Heart left ventricle (tissue), 16 donors: ENCODE measurements at regions not wholly inside any gene's neighbourhood (a gene's known extent, or its start where the extent isn't known, plus 50 kb on each side); places are given as distances from the start of the nearest gene placed in this dataset.
A peak's percentile ranks its signal among the peaks of the same experiment; 100 is the strongest.

Source experiments
- ATAC-seq, 4 donors: fragments of 200-7000 bp; cut with Tn5 transposase; one replicate each; pipeline ENCODE4 v1.9.1; 2020 to 2022; ENCODE audit warnings: moderate library complexity in 4 of 4, mild to moderate bottlenecking in 3 of 4, moderate number of reproducible peaks in 1 of 4
- DNase-seq, 5 donors: peaks; one replicate each; pipeline ENCODE4 v3.0.0-alpha.2; 2020
- H3K27ac ChIP-seq, 12 donors: fragments of 200-600 bp; sonication (generic) in 4 of 12; one replicate each; pipeline versions ENCODE4 v1.5.0 to v1.8.0; 2016 to 2022; ENCODE audit warnings: mild to moderate bottlenecking in 2 of 12
- H3K27me3 ChIP-seq, 9 donors: fragments of 200-600 bp; sonication (generic) in 2 of 9; one replicate each; pipeline versions ENCODE4 v1.5.1 to v1.8.0; 2016 to 2022; ENCODE audit warnings: mild to moderate bottlenecking in 3 of 9
- H3K36me3 ChIP-seq, 9 donors: fragments of 200-600 bp; sonication (generic) in 2 of 9; one replicate each; pipeline versions ENCODE4 v1.5.0 to v1.8.0; 2018 to 2022; ENCODE audit warnings: mild to moderate bottlenecking in 2 of 9
- H3K4me1 ChIP-seq, 12 donors: fragments of 200-600 bp; sonication (generic) in 4 of 12; one replicate each; pipeline versions ENCODE4 v1.5.0 to v1.8.0; 2016 to 2022; ENCODE audit warnings: mild to moderate bottlenecking in 3 of 12
- H3K4me3 ChIP-seq, 12 donors: fragments of 200-600 bp; sonication (generic) in 4 of 12; one replicate each; pipeline versions ENCODE4 v1.5.0 to v1.8.0; 2017 to 2022; ENCODE audit warnings: mild to moderate bottlenecking in 9 of 12, moderate library complexity in 4 of 12
- H3K9me3 ChIP-seq, 12 donors: fragments of 200-600 bp; sonication (generic) in 4 of 12; one replicate each; pipeline versions ENCODE4 v1.5.0 to v1.8.0; 2016 to 2022; ENCODE audit warnings: mild to moderate bottlenecking in 1 of 12
- CTCF ChIP-seq, 12 donors: fragments of 200-600 bp; sonication (generic) in 4 of 12; IDR thresholded peaks; one replicate each; pipeline versions ENCODE4 v1.5.0 to v1.8.0; 2018 to 2022; ENCODE audit warnings: antibody characterized with exemption in 12 of 12, mild to moderate bottlenecking in 5 of 12
- POLR2A ChIP-seq, 2 donors: fragments of 450-650 bp; IDR thresholded peaks; one replicate each; pipeline ENCODE4 v1.6.1; 2017; ENCODE audit warnings: antibody characterized with exemption in 2 of 2, mild to moderate bottlenecking in 2 of 2, moderate library complexity in 2 of 2
- WGBS, 4 donors: extraction: QIAGEN DNeasy Blood & Tissue Kit in 2 of 4; methylation state at CpG; one replicate each; pipeline versions ENCODE4 v1.1.5 to v1.1.7; 2013 to 2018; 5-methylcytosine and 5-hydroxymethylcytosine counted together
- intact Hi-C, 10 donors: fragments of 100-400 bp; cut with DNase I; formaldehyde crosslinking; loops; one replicate each; pipeline versions ENCODE4 v1.11.1 to v1.14.2; 2022
- donor health status: ischemic (EF 13 %, LVEDD 7.1; RV severe dilation, severe dysfunction).
- donor health status: healthy with polysubstance abuse.
- donor health status: DM: no; HTN: yes; CAD: no.
- donor health status: DM: no; HTN: no; CAD: no.
- donor health status: ischemic (EF 25% LVEDD 6.9; RV normal size, moderate dysfunction).
- donor health status: ischemic (EF 25% LVEDD 5.7; RV mildly dilated, moderate dysfunction).
- donor health status: healthy.
- donor health status: DM: yes; HTN: yes; CAD: no.
- donor health status: ischemic (EF 35%, LVEDD 5.7; RV mildly dilated, moderate dysfunction).
- donor health status: nonischemic (EF 11% LVEDD 7.7; RV severe dilation, severe dysfunction).
- donor health status: DM: yes; HTN: yes; CAD: no.
- donor health status: PGD.
- donor health status: ischemic (EF 29% LVEDD 5.4; RV normal size, mild dysfunction).
- donor health status: nonischemic (EF 23%, LVEDD 6.1; RV moderate dilation, normal function).

- DNase-seq, result peak in 1 of 5 donors; percentile 26
- H3K27me3 ChIP-seq, result no peaks in the 10 kb centered on the region
- H3K36me3 ChIP-seq, result no peaks in the 10 kb centered on the region
- peak; percentile 40 to 57 (median 48) for ATAC-seq
- peak overlapping the region in 2 of 12 donors; percentile 35 to 43 for H3K27ac ChIP-seq
- peaks cover 0 to 9% (median 0%) of the 10 kb centered on the region in 12 donors for H3K4me1 ChIP-seq
- intact Hi-C loops, result no loop called here
- no peak for TF ChIP-seq POLR2A (IDR thresholded peaks at IDR 0.05)
- no peak for TF ChIP-seq CTCF (IDR thresholded peaks at IDR 0.05)
- H3K9me3 ChIP-seq, result peaks cover 0 to 9% (median 0%) of the 10 kb centered on the region in 12 donors
- 53 to 73% (median 64%) methylated on average over 10 to 13 of the region's 13 CpGs for WGBS, 4 donors
- peak overlapping the region in 3 of 12 donors; percentile 14 to 28 (median 18) for H3K4me3 ChIP-seq
Measured at GRCh38 chr10:57015595-57016318, 654.7 kb upstream of the ZWINT start.

GRCh38 chr10:57015187-57015586, 654.1 kb upstream of the ZWINT start:
- peak overlapping the region in 3 of 12 donors; percentile 33 to 43 (median 35) for H3K27ac ChIP-seq
- intact Hi-C loops, result no loop called here
- ATAC-seq, result peak in 3 of 4 donors; percentile 43 to 70 (median 62)
- H3K4me1 ChIP-seq, result peaks cover 0 to 9% (median 0%) of the 10 kb centered on the region in 12 donors
- WGBS, 4 donors, result 47 to 68% (median 49%) methylated on average over 7 to 8 of the region's 8 CpGs
- DNase-seq, result no peak
- no peaks in the 10 kb centered on the region for H3K36me3 ChIP-seq
- TF ChIP-seq POLR2A (IDR thresholded peaks at IDR 0.05) (no peak), CTCF (IDR thresholded peaks at IDR 0.05) (no peak)
- peaks cover 0 to 3% (median 0%) of the 10 kb centered on the region in 12 donors for H3K9me3 ChIP-seq
- H3K27me3 ChIP-seq, result no peaks in the 10 kb centered on the region
- H3K4me3 ChIP-seq, result peak overlapping the region in 8 of 12 donors; percentile 11 to 35 (median 16)

GRCh38 chr10:57014758-57015157, 653.7 kb upstream of the ZWINT start:
- DNase-seq (peak in 1 of 5 donors; percentile 45), ATAC-seq (peak; percentile 79 to 93 (median 86))
- Histone ChIP-seq H3K4me1 (peaks cover 0 to 9% (median 0%) of the 10 kb centered on the region in 12 donors), H3K36me3 (no peaks in the 10 kb centered on the region), H3K27me3 (no peaks in the 10 kb centered on the region), H3K27ac (peak overlapping the region in 3 of 12 donors; percentile 33 to 43 (median 35)), H3K9me3 (no peaks in the 10 kb centered on the region), H3K4me3 (peak overlapping the region in 8 of 12 donors; percentile 11 to 35 (median 16))
- intact Hi-C loops, result no loop called here
- TF ChIP-seq CTCF (IDR thresholded peaks at IDR 0.05) (no peak), POLR2A (IDR thresholded peaks at IDR 0.05) (no peak)
- WGBS, 4 donors, result 28 to 37% (median 33%) methylated on average over 3 of the region's 3 CpGs

- no peaks in the 10 kb centered on the region for H3K36me3 ChIP-seq
- WGBS, 4 donors, result 73 to 84% (median 81%) methylated on average over 2 of the region's 2 CpGs
- TF ChIP-seq CTCF (IDR thresholded peaks at IDR 0.05) (no peak), POLR2A (IDR thresholded peaks at IDR 0.05) (no peak)
- no peak for DNase-seq
- no peak overlapping the region for H3K27ac ChIP-seq
- no peaks in the 10 kb centered on the region for H3K4me1 ChIP-seq
- H3K9me3 ChIP-seq, result no peaks in the 10 kb centered on the region
- no peak for ATAC-seq
- H3K27me3 ChIP-seq, result no peaks in the 10 kb centered on the region
- intact Hi-C loops, result no loop called here
- no peak overlapping the region for H3K4me3 ChIP-seq
Measured at GRCh38 chr10:57008189-57008588, 647.1 kb upstream of the ZWINT start.
